GM08714 (cell line): ENCODE measurements at regions not wholly inside any gene's neighbourhood (a gene's known extent, or its start where the extent isn't known, plus 50 kb on each side); places are given as distances from the start of the nearest gene placed in this dataset.

Experiments used
- H3K4me3 ChIP-seq: fragments of 200-500 bp; sonication (Bioruptor generic); 2 replicates; pipeline ENCODE4 v1.5.1; 2014; ENCODE audit warnings: mild to moderate bottlenecking, low read length, inconsistent platforms
- ZNF274 ChIP-seq: IDR thresholded peaks from 2 replicates; pipeline ENCODE4 v1.6.1; 2012; ENCODE audit warnings: mild to moderate bottlenecking, low read depth, low read length

- H3K4me3 ChIP-seq: no peak overlapping the region
- no peak for TF ChIP-seq ZNF274
Observed at GRCh38 chr2:64298161-64298560, 153.9 kb upstream of the PELI1 start.

- H3K4me3 ChIP-seq: no peak overlapping the region
- no peak for TF ChIP-seq ZNF274
Observed at GRCh38 chr2:64300066-64300465, 153.9 kb upstream of the LGALSL start.

- no peak for TF ChIP-seq ZNF274
- no peak overlapping the region for H3K4me3 ChIP-seq
Observed at GRCh38 chr2:64303250-64303649, 150.7 kb upstream of the LGALSL start.

GRCh38 chr2:64307421-64307820, 146.5 kb upstream of the LGALSL start:
- no peak for TF ChIP-seq ZNF274
- H3K4me3 ChIP-seq: no peak overlapping the region

GRCh38 chr2:64311191-64311910, 142.6 kb upstream of the LGALSL start:
- TF ChIP-seq ZNF274: no peak
- H3K4me3 ChIP-seq: no peak overlapping the region

GRCh38 chr2:64311948-64312621, 141.9 kb upstream of the LGALSL start:
- no peak overlapping the region for H3K4me3 ChIP-seq

GRCh38 chr2:64312622-64313397, 141.2 kb upstream of the LGALSL start:
- H3K4me3 ChIP-seq: no peak overlapping the region
- TF ChIP-seq ZNF274: no peak

More at GRCh38 chr2:64311948-64312621, 141.9 kb upstream of the LGALSL start:
- TF ChIP-seq ZNF274: no peak

- no peak for TF ChIP-seq ZNF274
- H3K4me3 ChIP-seq: no peak overlapping the region
Observed at GRCh38 chr2:64313398-64313723, 140.6 kb upstream of the LGALSL start.

- TF ChIP-seq ZNF274: no peak
- no peak overlapping the region for H3K4me3 ChIP-seq
Observed at GRCh38 chr2:64315291-64315960, 138.5 kb upstream of the LGALSL start.

- no peak for TF ChIP-seq ZNF274
- H3K4me3 ChIP-seq: no peak overlapping the region
Observed at GRCh38 chr2:64317707-64318475, 136.1 kb upstream of the LGALSL start.

- no peak overlapping the region for H3K4me3 ChIP-seq
- TF ChIP-seq ZNF274: no peak
Observed at GRCh38 chr2:64318476-64318748, 135.6 kb upstream of the LGALSL start.

GRCh38 chr2:64319896-64320295, 134.1 kb upstream of the LGALSL start:
- H3K4me3 ChIP-seq: no peak overlapping the region
- TF ChIP-seq ZNF274: no peak

GRCh38 chr2:64322433-64322832, 131.5 kb upstream of the LGALSL start:
- H3K4me3 ChIP-seq: no peak overlapping the region
- TF ChIP-seq ZNF274: no peak

GRCh38 chr2:64323197-64323596, 130.8 kb upstream of the LGALSL start:
- no peak overlapping the region for H3K4me3 ChIP-seq
- no peak for TF ChIP-seq ZNF274
